Activated CD4-positive, alpha-beta T cell treated with anti-CD3 and anti-CD28 coated beads, Interleukin-2, amount 10 ng/mL, durations not matched to agents 24 days and 14 days (primary cell): ENCODE measurements at regions not wholly inside any gene's neighbourhood (a gene's known extent, or its start where the extent isn't known, plus 50 kb on each side); places are given as distances from the start of the nearest gene placed in this dataset.
"Not testable (repeated sequence)": the region's sequence is repeated elsewhere in the genome, so short reads cannot be mapped to it uniquely, and the experiment has no call there.

Experiments used
- DNase-seq: peaks from one replicate; pipeline ENCODE4 v3.0.0; 2022
- H3K27ac Mint-ChIP-seq: one replicate; pipeline ENCODE4 v1.8.0; 2022; ENCODE audit warnings: mild to moderate bottlenecking, mixed read lengths
- H3K27me3 Mint-ChIP-seq: one replicate; pipeline ENCODE4 v1.8.0; 2022; ENCODE audit warnings: mixed read lengths
- H3K36me3 Mint-ChIP-seq: one replicate; pipeline ENCODE4 v1.8.0; 2022; ENCODE audit warnings: low read depth, mild to moderate bottlenecking, mixed read lengths
- H3K4me1 Mint-ChIP-seq: one replicate; pipeline ENCODE4 v1.8.0; 2021; ENCODE audit warnings: mixed read lengths
- H3K4me3 Mint-ChIP-seq: one replicate; pipeline ENCODE4 v1.8.0; 2022; ENCODE audit warnings: mild to moderate bottlenecking, moderate library complexity, mixed read lengths
- H3K9me3 Mint-ChIP-seq: one replicate; pipeline ENCODE4 v1.8.0; 2021; ENCODE audit warnings: mixed read lengths
- intact Hi-C: fragments of 100-400 bp; cut with micrococcal nuclease; formaldehyde crosslinking; loops from one replicate; pipeline ENCODE4 v1.15.1; 2023

- intact Hi-C loops = no loop called here
- no peaks in the 10 kb centered on the region for H3K36me3 Mint-ChIP-seq
- H3K9me3 Mint-ChIP-seq = no peaks in the 10 kb centered on the region
- DNase-seq = no peak
- no peak overlapping the region for H3K4me3 Mint-ChIP-seq
- no peaks in the 10 kb centered on the region for H3K4me1 Mint-ChIP-seq
- no peak overlapping the region for H3K27ac Mint-ChIP-seq
- H3K27me3 Mint-ChIP-seq = peaks cover 7% of the 10 kb centered on the region
These were observed 147.3 kb upstream of the DPH6 start for GRCh38 chr15:35693286-35693685.

GRCh38 chr15:35693886-35694285 lies 147.9 kb upstream of the DPH6 start:
- H3K9me3 Mint-ChIP-seq = no peaks in the 10 kb centered on the region
- H3K27ac Mint-ChIP-seq = no peak overlapping the region
- H3K36me3 Mint-ChIP-seq = no peaks in the 10 kb centered on the region
- no peak for DNase-seq
- intact Hi-C loops = no loop called here
- H3K4me1 Mint-ChIP-seq = no peaks in the 10 kb centered on the region
- H3K4me3 Mint-ChIP-seq = no peak overlapping the region
- peaks cover 7% of the 10 kb centered on the region for H3K27me3 Mint-ChIP-seq

GRCh38 chr15:35695003-35695402 lies 149.0 kb upstream of the DPH6 start:
- H3K36me3 Mint-ChIP-seq = no peaks in the 10 kb centered on the region
- no peak overlapping the region for H3K4me3 Mint-ChIP-seq
- intact Hi-C loops = no loop called here
- H3K27ac Mint-ChIP-seq = no peak overlapping the region
- DNase-seq = no peak
- H3K27me3 Mint-ChIP-seq = peaks cover 7% of the 10 kb centered on the region
- no peaks in the 10 kb centered on the region for H3K9me3 Mint-ChIP-seq
- H3K4me1 Mint-ChIP-seq = no peaks in the 10 kb centered on the region

GRCh38 chr15:35696767-35697231 lies 150.8 kb upstream of the DPH6 start:
- Mint-ChIP-seq H3K36me3 (no peaks in the 10 kb centered on the region), H3K9me3 (no peaks in the 10 kb centered on the region), H3K4me3 (no peak overlapping the region), H3K27ac (no peak overlapping the region), H3K27me3 (no peaks in the 10 kb centered on the region), H3K4me1 (no peaks in the 10 kb centered on the region)
- intact Hi-C loops = no loop called here
- no peak for DNase-seq

GRCh38 chr15:35697549-35698299 lies 151.8 kb upstream of the DPH6 start:
- Mint-ChIP-seq H3K27me3 (no peaks in the 10 kb centered on the region), H3K4me1 (no peaks in the 10 kb centered on the region), H3K4me3 (no peak overlapping the region), H3K36me3 (no peaks in the 10 kb centered on the region), H3K9me3 (no peaks in the 10 kb centered on the region), H3K27ac (no peak overlapping the region)
- DNase-seq = no peak
- intact Hi-C loops = no loop called here

- H3K4me1 Mint-ChIP-seq = no peaks in the 10 kb centered on the region
- no peaks in the 10 kb centered on the region for H3K36me3 Mint-ChIP-seq
- DNase-seq = no peak
- H3K27ac Mint-ChIP-seq = no peak overlapping the region
- no peaks in the 10 kb centered on the region for H3K9me3 Mint-ChIP-seq
- intact Hi-C loops = no loop called here
- no peaks in the 10 kb centered on the region for H3K27me3 Mint-ChIP-seq
- H3K4me3 Mint-ChIP-seq = no peak overlapping the region
These were observed 152.4 kb upstream of the DPH6 start for GRCh38 chr15:35698331-35698730.

- H3K36me3 Mint-ChIP-seq = no peaks in the 10 kb centered on the region
- H3K27ac Mint-ChIP-seq = no peak overlapping the region
- no peak for DNase-seq
- no peaks in the 10 kb centered on the region for H3K27me3 Mint-ChIP-seq
- no peaks in the 10 kb centered on the region for H3K9me3 Mint-ChIP-seq
- no peaks in the 10 kb centered on the region for H3K4me1 Mint-ChIP-seq
- intact Hi-C loops = no loop called here
- no peak overlapping the region for H3K4me3 Mint-ChIP-seq
These were observed 153.1 kb upstream of the DPH6 start for GRCh38 chr15:35698966-35699575.

- H3K36me3 Mint-ChIP-seq, H3K9me3 Mint-ChIP-seq, H3K4me3 Mint-ChIP-seq, H3K27ac Mint-ChIP-seq, intact Hi-C loops, H3K27me3 Mint-ChIP-seq, H3K4me1 Mint-ChIP-seq, DNase-seq: not testable (repeated sequence)
These were observed 154.2 kb upstream of the DPH6 start for GRCh38 chr15:35700091-35700593.

- Mint-ChIP-seq H3K36me3 (no peaks in the 10 kb centered on the region), H3K27me3 (no peaks in the 10 kb centered on the region), H3K27ac (no peak overlapping the region), H3K4me3 (no peak overlapping the region), H3K4me1 (no peaks in the 10 kb centered on the region), H3K9me3 (no peaks in the 10 kb centered on the region)
- no peak for DNase-seq
- intact Hi-C loops = no loop called here
These were observed 155.6 kb upstream of the DPH6 start for GRCh38 chr15:35701402-35702046.

- no peaks in the 10 kb centered on the region for H3K9me3 Mint-ChIP-seq
- H3K36me3 Mint-ChIP-seq = no peaks in the 10 kb centered on the region
- no peak for DNase-seq
- H3K27ac Mint-ChIP-seq = no peak overlapping the region
- intact Hi-C loops = no loop called here
- no peaks in the 10 kb centered on the region for H3K27me3 Mint-ChIP-seq
- H3K4me3 Mint-ChIP-seq = no peak overlapping the region
- no peaks in the 10 kb centered on the region for H3K4me1 Mint-ChIP-seq
These were observed 157.1 kb upstream of the DPH6 start for GRCh38 chr15:35702946-35703495.

GRCh38 chr15:35705030-35705883 lies 159.3 kb upstream of the DPH6 start:
- no peak overlapping the region for H3K4me3 Mint-ChIP-seq
- no peak overlapping the region for H3K27ac Mint-ChIP-seq
- no peaks in the 10 kb centered on the region for H3K9me3 Mint-ChIP-seq
- no peaks in the 10 kb centered on the region for H3K36me3 Mint-ChIP-seq
- intact Hi-C loops = no loop called here
- no peaks in the 10 kb centered on the region for H3K27me3 Mint-ChIP-seq
- no peaks in the 10 kb centered on the region for H3K4me1 Mint-ChIP-seq
- DNase-seq = no peak

- intact Hi-C loops = no loop called here
- Mint-ChIP-seq H3K4me1 (no peaks in the 10 kb centered on the region), H3K27ac (no peak overlapping the region), H3K9me3 (no peaks in the 10 kb centered on the region), H3K27me3 (no peaks in the 10 kb centered on the region), H3K4me3 (no peak overlapping the region), H3K36me3 (no peaks in the 10 kb centered on the region)
- no peak for DNase-seq
These were observed 160.1 kb upstream of the DPH6 start for GRCh38 chr15:35705884-35706585.

- no peaks in the 10 kb centered on the region for H3K4me1 Mint-ChIP-seq
- intact Hi-C loops = no loop called here
- H3K27me3 Mint-ChIP-seq = peaks cover 2% of the 10 kb centered on the region
- no peak overlapping the region for H3K4me3 Mint-ChIP-seq
- H3K27ac Mint-ChIP-seq = no peak overlapping the region
- no peaks in the 10 kb centered on the region for H3K36me3 Mint-ChIP-seq
- H3K9me3 Mint-ChIP-seq = no peaks in the 10 kb centered on the region
- no peak for DNase-seq
These were observed 167.0 kb upstream of the DPH6 start for GRCh38 chr15:35712956-35713355.
